Hepatocyte (in vitro differentiated cells): ENCODE measurements at regions not wholly inside any gene's neighbourhood (a gene's known extent, or its start where the extent isn't known, plus 50 kb on each side); places are given as distances from the start of the nearest gene placed in this dataset.

Experiments
- CTCF ChIP-seq: fragments of 200-600 bp; sonication (generic); IDR thresholded peaks from 2 replicates; pipeline ENCODE4 v1.5.1; 2016; ENCODE audit warnings: antibody characterized with exemption, mild to moderate bottlenecking; ENCODE audit not compliant: poor library complexity
- EZH2phosphoT487 ChIP-seq: fragments of 200-600 bp; sonication (generic); IDR thresholded peaks from one replicate; pipeline ENCODE4 v1.6.1; 2018; ENCODE audit warnings: antibody characterized with exemption, mild to moderate bottlenecking, low read depth, moderate library complexity; ENCODE audit not compliant: unreplicated experiment, severe bottlenecking

DNA sequence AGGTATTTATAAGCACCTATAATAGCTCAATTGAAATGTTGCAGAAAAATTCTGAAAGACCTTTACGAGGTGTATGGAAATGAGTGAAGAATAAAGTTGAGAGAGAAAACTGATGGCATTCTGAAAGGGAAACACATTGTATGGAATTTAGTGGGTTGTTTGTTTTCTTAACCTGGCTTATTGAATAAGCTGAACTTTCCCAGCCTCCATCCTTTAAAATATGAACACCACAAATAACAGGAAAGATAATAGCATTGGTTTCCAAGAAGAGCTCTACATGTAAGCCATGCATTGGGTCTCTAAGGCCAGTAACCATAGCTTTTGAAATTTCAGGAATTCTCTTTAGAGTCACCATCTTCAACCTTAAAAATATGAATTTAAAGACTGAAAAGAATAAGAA, 709.0 kb downstream of the USP25 start:
- no peak for TF ChIP-seq EZH2phosphoT487
- TF ChIP-seq CTCF, result no peak
